Globus pallidus (tissue), 1 donor: ENCODE measurements at regions not wholly inside any gene's neighbourhood (a gene's known extent, or its start where the extent isn't known, plus 50 kb on each side); places are given as distances from the start of the nearest gene placed in this dataset.

Experiments
- DNase-seq: peaks from one replicate; pipeline ENCODE4 v3.0.0-alpha.2; 2015; ENCODE audit warnings: low spot score

DNA sequence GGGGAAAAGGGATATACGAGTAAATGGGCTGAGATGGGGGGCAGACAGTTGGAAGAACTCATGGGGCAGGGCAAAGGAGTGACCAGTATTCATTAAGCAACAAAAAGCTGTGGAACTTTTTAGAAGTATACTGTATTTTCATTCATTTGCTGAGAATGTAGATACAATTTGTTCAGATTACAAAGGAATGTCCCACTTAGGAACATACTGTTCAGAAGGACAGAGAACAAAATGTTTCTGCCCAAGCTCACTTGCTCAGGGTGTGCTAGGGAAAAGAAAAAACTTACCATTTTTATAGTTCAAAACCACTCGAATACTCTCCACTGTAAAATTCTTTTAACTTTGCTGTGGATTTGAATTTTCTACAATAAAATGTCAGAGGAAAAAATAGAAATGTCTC lies 135.2 kb upstream of the AFF2 start:
- no peak for DNase-seq

DNA sequence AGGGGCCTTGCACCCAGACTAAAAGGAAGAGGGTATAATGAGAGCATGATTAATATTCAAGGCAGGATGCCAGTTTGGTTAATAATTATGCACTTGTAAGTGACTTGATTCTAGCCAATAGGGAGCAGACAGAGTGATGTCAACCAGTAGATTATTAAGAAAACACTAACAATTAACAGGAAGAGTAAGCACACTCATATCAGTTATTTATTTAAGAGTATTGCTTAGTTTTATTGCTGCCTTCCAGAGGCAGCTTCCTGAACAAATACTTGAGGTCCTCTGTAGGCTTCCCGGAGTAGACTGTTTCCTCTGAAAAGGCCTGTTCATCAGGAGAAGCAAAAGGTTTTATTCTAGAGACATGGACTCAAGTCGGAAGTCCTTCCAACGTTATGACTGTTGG lies 129.1 kb upstream of the AFF2 start:
- no peak for DNase-seq

DNA sequence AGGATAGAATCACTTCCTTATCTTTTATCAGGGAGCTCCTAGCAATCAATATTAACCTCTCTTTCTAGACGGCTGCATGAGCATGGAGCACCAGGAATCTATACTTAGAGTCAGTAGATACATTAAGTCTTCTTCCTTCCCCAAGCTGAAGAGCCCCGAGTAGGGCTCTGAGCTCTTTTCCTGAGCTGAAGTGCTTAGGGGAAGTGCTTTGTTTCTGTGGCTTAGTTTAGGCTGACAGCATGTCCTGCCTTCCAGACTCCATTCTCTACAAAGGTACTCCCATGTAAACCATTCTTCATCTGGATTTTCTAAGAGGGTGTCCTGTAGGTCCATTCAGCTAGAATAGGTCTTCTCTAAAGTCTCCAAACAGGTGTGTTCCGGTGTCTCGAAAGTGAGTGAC lies 127.5 kb upstream of the AFF2 start:
- no peak for DNase-seq

DNA sequence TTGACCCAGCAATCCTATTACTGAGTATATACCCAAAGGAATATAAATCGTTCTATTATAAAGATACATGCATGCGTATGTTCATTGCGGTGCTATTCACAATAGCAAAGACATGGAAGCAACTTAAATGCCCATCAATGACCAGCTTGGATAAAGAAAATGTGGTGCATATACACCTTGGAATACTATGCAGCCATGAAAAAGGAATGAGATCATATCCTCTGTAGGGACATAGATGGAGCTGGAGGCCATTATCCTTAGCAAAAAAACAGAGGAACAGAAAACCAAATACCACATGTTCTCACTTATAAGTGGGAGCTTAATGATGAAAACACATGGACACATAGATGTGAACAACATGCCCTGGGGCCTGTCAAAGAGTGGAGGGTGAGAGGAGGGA lies 124.1 kb upstream of the AFF2 start:
- DNase-seq, result no peak

DNA sequence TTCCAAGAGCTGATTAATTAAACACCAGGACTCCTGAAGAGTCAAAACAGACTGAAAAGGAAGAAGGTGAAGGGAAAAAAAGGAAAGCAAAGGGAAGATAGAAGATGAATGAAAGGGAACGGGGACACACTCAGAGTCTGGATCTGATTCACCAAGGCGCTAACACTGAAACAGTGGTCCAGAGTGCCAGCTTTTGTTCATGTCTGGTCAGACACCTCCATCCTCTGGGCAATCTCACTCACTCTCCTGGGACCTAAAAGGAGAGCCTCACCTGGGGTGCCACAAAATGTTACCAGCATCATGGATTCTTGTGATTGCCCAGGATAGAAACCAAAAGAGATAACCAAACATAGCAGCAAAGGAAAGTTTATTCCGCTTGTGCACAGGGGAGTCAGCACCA lies 120.3 kb upstream of the AFF2 start:
- DNase-seq, result no peak

DNA sequence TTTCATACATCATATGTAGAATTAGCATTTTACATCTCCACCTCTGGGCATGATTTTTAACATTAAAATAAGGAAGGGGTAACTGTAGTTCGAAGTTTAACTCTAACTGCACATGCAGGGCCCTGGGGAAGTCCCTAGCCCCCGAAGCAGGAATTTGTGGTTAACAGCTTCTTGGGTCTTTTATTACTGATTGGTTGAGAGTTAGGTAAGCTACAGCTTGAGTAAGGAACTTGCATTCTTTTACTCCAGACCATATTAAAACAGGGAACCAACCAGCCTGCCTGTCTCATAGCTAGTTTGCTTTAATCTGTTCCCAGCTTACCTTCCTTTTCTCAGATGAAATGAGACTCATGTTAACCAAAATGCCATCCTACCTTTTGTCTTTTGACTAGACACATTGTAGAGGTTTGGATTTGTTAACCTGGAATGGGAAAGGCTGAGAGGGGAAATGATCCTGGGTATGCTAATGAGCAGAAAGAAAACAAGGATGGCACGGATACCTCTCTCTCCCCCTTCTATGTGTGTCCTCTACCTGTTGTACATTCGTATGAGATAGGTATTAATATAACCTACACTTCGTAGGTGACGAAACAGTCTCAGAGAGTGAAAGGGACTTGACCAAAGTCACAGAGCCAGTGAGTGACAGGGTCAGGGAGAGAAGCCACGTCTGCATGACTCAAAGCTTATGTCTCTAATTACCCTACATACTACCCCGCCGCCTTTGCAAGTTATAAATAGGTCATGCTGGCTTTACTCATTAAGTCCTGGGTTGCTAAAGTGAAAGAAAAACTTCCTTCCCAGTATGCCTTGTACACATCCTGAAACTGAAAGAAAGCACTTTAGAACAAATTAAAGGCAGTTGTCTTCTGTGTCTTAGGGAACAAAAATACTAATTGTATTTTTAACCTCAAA lies 119.5 kb upstream of the AFF2 start:
- DNase-seq, result peak; percentile 23

DNA sequence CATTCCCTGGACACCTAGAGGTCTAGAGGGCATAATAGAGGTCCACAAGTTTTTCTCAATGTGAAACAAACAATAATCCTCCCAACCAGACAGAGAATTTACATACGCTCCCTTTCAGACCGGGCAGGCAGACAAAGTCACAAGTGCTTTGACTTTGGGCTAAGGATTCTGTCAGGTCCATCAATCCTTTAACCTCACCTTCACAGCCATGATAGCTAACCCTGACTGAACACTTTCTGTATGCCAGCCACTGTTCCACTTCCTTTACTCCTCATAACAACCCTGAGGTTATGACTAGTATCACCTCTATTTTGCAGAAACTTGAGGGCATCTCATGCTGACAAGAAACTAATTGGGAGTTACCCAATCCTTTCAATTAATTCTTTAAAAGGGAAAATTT lies 118.8 kb upstream of the AFF2 start:
- DNase-seq, result no peak

DNA sequence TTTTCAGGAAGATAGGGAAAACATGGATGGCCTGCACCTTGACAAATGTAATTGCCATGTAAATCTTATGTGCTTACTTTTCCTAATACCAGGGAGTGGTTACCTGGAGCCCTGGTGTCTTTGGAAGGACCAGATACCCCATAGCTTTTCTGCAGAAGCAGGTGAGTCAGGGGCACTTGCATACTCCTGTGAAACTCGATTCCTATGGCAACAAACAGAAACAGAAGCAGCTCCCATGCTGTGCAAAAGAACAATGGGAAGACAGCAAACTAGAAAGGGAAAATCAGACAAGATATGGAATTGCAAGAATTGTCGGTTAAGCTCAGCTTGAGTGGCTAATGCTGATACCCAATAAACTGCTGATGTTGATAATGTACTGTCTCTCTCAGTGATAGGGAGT lies 117.4 kb upstream of the AFF2 start:
- no peak for DNase-seq

DNA sequence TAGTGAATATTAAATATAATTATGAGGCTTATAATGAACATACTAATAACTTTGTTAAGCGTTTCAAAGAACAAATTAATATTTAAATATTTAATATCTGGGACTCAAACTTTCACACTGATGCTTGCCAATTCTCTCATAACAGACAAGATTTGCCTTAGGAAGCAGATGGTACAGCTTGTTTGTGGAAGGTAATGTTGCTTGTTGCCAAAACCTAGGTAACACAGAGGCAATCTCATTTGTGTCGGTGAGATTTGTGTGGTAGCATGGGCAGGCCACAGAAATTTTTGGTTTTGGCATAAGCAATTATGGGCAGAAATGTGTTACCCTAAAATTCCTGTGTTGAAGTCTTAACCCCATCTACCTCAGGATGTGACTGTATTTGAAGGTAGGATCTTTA lies 114.9 kb upstream of the AFF2 start:
- no peak for DNase-seq

DNA sequence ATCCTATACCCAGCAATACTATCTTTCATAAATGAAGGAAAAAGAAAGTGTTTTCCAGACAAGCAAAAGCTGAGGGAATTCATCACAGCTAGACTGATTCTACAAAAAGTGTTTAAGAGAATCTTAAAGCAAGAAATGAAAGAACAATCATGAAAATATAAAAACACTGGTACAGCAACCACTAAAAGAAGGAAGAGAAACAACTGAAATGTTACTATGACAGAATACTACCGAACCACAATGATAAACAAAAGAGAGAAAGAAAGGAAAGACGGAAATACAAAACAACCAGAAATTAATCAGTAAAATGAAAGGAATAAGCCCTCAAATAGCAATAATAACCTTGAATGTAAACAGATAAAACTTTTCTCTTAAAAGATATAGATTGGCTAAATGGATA lies 110.8 kb upstream of the AFF2 start:
- DNase-seq, result no peak

DNA sequence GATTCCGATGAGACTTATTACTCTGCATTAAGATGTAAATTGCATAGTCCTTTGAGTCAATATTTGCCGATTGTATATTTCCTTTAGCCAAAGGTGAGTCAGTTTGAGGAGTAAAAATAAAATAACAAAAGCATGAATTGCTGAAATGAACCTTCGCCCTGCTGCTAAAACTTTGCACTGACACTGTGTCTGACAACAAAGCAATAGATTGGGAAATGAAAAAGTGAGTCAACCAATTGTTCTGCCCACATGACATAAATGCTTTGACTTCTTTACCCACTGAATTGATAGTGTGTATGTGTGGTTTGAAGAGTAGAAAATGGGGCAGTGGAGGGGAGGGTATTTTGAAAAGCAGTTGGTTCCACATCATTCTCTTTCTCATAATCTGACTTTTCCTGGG lies 88.4 kb upstream of the AFF2 start:
- DNase-seq, result no peak

DNA sequence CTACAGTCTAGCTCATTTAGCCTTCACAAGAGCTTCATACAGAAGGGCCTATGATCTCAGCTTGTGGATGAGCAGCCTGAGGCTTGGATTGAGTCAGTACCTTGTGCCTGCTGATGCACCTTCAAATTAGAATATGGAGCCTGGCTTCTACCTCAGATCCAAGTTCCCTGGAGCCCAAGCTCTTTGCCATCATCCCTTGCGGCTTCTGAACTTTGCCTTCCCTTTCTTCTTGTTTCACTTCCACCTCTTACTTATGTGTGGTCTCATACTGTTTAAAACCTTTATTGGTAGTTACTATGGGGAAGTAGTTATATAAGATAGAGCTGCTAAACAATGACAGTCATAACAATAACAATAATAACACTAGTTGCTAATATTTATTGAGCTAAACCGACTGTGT lies 84.3 kb upstream of the AFF2 start:
- DNase-seq, result no peak

DNA sequence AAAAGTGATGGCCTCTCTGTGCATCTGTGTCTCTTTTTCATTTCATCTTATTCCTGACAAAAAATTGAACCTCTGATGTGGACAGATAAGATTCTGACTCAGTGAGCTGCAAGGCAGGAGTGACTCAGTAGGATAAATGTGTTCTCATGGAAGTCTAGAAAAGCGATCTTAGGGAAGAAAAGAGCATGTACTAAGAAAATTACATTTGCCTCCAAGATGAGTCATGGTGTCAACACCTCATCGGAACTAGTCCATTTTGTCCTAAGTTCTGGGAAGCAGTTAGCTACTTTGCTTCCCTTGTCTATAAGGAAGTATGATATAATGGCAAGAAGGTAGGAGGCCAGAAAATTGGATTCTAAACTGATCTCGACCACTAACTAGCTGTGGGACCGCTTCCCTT lies 83.5 kb upstream of the AFF2 start:
- no peak for DNase-seq

DNA sequence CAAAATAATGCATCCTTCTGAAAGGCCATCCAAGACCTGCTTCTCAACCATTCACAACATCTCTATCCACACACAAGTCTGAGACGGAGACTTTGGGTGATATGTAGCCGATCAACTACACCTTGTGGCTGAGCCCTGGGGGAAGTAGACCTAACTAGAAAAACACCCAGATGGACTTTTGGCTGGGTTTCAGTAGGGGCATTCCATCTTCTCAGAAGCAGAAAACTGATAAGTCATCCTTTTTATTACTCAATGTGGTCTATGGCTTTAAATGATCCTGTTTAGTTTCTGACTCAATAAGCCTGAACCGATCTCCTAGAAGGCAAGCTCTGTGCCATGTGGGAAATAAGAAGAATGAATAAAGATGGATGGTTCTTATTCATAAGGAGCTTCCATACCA lies 82.5 kb upstream of the AFF2 start:
- DNase-seq, result no peak

DNA sequence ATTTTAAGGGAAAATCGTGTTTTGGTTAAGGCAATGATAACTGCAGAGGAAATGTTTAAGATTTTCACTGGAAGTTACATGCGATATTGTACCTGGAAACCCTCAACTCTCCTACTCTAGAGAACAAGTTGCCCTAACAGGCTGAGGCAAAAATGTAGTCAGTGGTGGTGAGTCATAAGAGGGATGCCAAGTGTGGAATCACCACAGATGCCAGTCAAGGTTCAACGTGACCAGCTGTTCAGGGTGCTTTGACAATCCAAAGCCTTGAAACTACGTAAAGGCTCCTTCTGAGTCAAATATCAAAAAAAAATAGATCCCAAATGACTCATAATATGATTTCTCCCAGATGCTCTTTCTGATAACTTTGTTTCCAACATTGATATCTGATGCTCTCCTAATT lies 77.9 kb upstream of the AFF2 start:
- no peak for DNase-seq

DNA sequence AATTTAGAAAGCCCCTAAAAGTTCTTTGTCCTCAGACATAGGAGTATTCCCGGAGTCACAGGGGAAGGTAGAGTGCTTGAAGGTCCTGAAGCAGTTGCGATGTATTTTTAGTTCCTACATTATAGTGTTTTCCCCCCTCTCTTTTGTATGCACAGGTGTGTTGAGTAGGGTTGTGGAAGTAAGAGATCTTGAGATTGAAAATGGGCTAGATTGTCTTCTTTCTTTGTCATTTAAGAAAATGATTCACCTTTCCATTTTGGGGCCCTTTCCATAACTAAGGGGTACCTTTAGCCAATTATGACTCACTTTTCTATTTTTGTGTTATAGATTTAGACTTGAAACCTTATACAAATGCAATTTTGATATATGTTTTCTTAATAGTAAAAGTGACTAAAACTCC lies 75.8 kb upstream of the AFF2 start:
- DNase-seq, result no peak

DNA sequence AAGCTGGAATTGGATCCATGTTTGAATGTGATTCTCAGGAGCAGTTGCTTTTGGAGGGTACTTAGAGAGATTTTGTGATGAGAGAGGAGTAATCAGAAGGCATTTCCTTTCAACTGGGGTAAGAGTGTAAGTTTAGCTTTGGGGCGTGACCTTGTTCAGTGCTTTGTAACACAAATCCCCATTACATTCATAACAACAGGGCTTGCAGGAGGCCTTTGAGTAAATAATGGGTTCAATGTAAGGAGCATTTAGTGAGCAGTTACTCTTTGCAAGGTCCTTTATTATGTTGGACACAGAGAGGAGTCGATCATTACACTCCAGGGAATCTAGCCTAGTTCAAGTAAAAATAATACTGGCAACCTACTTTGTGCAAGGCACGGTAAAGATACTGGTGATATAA lies 74.0 kb upstream of the AFF2 start:
- no peak for DNase-seq

DNA sequence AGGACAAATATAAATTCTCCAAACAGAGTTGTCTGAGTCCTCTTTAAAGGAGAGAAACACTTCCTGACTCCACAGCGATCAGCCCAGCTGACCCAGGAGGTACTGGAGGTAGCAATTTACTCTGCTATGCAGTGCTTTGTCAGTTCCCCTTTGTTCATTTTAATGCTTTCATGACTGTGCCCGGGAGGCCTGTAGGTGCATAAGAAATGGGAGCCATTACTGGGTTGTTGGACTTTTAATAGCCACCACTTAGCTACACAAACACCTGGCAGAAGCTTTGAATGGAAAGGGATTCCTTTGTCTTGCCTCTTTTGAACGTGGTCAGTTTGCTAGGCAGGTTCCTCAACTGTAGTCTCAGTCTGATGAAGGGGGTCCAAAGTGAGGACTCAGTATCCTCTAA lies 59.0 kb upstream of the AFF2 start:
- DNase-seq, result no peak

DNA sequence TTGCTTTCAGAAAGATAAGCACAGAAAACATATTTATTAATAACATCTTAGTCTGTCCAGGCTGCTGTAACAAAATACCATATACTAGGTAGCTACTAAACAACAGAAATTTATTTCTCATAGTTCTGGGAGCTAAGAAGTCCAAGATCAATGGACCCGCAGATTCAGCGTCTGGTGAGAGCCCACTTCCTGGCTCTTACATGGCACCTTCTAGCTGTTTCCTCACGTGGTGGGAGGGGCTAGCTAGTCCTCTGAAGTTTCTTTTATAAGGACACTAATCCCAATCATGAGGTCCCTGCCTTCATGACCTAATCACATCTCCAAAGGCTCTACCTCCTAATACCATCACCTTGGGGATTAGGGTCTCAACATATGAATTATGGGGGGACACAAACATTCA lies 57.2 kb upstream of the AFF2 start:
- no peak for DNase-seq

DNA sequence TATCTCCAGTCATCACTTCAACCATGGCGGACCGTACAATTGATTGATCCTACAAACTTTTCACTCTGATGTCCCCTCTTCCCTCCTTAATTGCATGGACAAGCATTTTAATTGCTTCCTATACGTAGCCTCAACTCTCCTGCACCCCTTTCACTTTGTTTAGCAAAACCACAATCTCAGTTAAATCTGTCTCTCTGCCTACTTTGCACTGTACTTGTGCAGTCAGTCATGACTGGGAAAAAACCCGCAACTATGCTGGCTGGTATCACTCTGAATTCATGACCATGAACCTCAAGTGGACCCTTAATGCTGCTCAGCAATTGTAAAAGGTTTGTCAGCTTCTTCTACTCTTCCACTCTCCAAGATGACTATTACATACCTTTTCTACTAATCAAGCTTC lies 51.7 kb upstream of the AFF2 start:
- no peak for DNase-seq
